ENCODE measurements at regions not wholly inside any gene's neighbourhood (a gene's known extent, or its start where the extent isn't known, plus 50 kb on each side); places are given as distances from the start of the nearest gene placed in this dataset.

DNA sequence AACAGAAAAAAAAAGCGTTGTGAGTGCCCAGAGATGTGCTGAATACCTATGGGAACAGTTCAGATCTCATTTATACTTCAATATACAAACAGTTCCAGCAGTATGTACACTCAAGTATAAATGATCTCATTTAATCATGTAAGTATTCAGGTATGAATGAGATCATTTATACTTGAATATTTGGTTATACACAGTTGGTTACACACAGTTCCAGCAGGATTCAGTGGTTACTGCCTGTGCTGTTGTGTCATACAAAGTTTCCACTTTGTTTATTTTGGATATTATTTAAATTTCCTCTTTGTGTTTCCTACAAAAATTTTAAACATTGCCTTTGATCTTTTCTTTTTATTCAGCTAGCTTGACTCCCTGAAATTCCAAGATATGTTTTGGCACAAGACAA, 293.5 kb upstream of the SLC39A10 start:
- Histone ChIP-seq H3K27ac (ENCODE audit: low read depth, low read length) (no peak overlapping the region), H3K27me3 (ENCODE audit: control insufficient read depth, insufficient read depth, low read length) (no peaks in the 10 kb centered on the region), H3K36me3 (ENCODE audit: control insufficient read depth, insufficient read depth, low read length) (no peaks in the 10 kb centered on the region), H3K4me3 (ENCODE audit: low read length) (no peak overlapping the region), H3K9ac (ENCODE audit: low read length) (no peak overlapping the region), H3K4me1 (ENCODE audit: control insufficient read depth, insufficient read depth, low read length) (no peaks in the 10 kb centered on the region)

GRCh38 chr2:195360242-195360641, 296.8 kb upstream of the SLC39A10 start:
- no peak overlapping the region for H3K27ac ChIP-seq (ENCODE audit: low read depth, low read length)
- no peaks in the 10 kb centered on the region for H3K36me3 ChIP-seq (ENCODE audit: control insufficient read depth, insufficient read depth, low read length)
- H3K9ac ChIP-seq (ENCODE audit: low read length): no peak overlapping the region
- H3K4me3 ChIP-seq (ENCODE audit: low read length): no peak overlapping the region
- H3K4me1 ChIP-seq (ENCODE audit: control insufficient read depth, insufficient read depth, low read length): no peaks in the 10 kb centered on the region
- H3K27me3 ChIP-seq (ENCODE audit: control insufficient read depth, insufficient read depth, low read length): no peaks in the 10 kb centered on the region

- Histone ChIP-seq H3K27me3 (ENCODE audit: control insufficient read depth, insufficient read depth, low read length) (no peaks in the 10 kb centered on the region), H3K27ac (ENCODE audit: low read depth, low read length) (no peak overlapping the region), H3K4me3 (ENCODE audit: low read length) (no peak overlapping the region), H3K9ac (ENCODE audit: low read length) (no peak overlapping the region), H3K36me3 (ENCODE audit: control insufficient read depth, insufficient read depth, low read length) (no peaks in the 10 kb centered on the region), H3K4me1 (ENCODE audit: control insufficient read depth, insufficient read depth, low read length) (no peaks in the 10 kb centered on the region)
Observed at GRCh38 chr2:195359043-195359735, 297.8 kb upstream of the SLC39A10 start.

- Histone ChIP-seq H3K4me1 (ENCODE audit: control insufficient read depth, insufficient read depth, low read length) (no peaks in the 10 kb centered on the region), H3K9ac (ENCODE audit: low read length) (no peak overlapping the region), H3K27me3 (ENCODE audit: control insufficient read depth, insufficient read depth, low read length) (no peaks in the 10 kb centered on the region), H3K36me3 (ENCODE audit: control insufficient read depth, insufficient read depth, low read length) (no peaks in the 10 kb centered on the region), H3K4me3 (ENCODE audit: low read length) (no peak overlapping the region), H3K27ac (ENCODE audit: low read depth, low read length) (no peak overlapping the region)
Observed at GRCh38 chr2:195356920-195357440, 300.0 kb upstream of the SLC39A10 start.

DNA sequence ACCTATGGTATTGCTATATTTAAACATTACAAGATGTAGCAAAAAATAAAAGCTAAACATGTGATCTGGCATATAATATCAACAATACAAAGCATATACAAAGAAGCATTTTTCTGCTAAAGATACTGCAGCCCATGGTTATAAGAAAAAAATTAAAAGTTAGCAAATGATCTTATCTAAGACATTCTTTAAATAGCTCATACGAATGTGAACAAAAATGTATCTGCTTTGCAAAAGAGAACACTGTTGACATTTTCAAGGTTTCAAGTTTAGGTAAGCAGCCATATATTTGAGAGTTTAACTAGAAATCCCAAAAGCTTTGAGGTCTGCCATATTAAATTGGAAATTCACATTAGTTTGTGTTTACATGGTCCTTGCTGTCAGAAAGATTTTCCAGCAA, 301.0 kb upstream of the SLC39A10 start:
- no peak overlapping the region for H3K4me3 ChIP-seq (ENCODE audit: low read length)
- no peak overlapping the region for H3K27ac ChIP-seq (ENCODE audit: low read depth, low read length)
- no peaks in the 10 kb centered on the region for H3K36me3 ChIP-seq (ENCODE audit: control insufficient read depth, insufficient read depth, low read length)
- H3K9ac ChIP-seq (ENCODE audit: low read length): no peak overlapping the region
- no peaks in the 10 kb centered on the region for H3K27me3 ChIP-seq (ENCODE audit: control insufficient read depth, insufficient read depth, low read length)
- no peaks in the 10 kb centered on the region for H3K4me1 ChIP-seq (ENCODE audit: control insufficient read depth, insufficient read depth, low read length)

- Histone ChIP-seq H3K27ac (ENCODE audit: low read depth, low read length) (no peak overlapping the region), H3K4me3 (ENCODE audit: low read length) (no peak overlapping the region), H3K36me3 (ENCODE audit: control insufficient read depth, insufficient read depth, low read length) (no peaks in the 10 kb centered on the region), H3K4me1 (ENCODE audit: control insufficient read depth, insufficient read depth, low read length) (no peaks in the 10 kb centered on the region), H3K27me3 (ENCODE audit: control insufficient read depth, insufficient read depth, low read length) (no peaks in the 10 kb centered on the region), H3K9ac (ENCODE audit: low read length) (no peak overlapping the region)
Observed at GRCh38 chr2:195352581-195352980, 304.4 kb upstream of the SLC39A10 start.

GRCh38 chr2:195343942-195344530, 313.0 kb upstream of the SLC39A10 start:
- Histone ChIP-seq H3K9ac (ENCODE audit: low read length) (no peak overlapping the region), H3K27me3 (ENCODE audit: control insufficient read depth, insufficient read depth, low read length) (no peaks in the 10 kb centered on the region), H3K27ac (ENCODE audit: low read depth, low read length) (no peak overlapping the region), H3K4me3 (ENCODE audit: low read length) (no peak overlapping the region), H3K36me3 (ENCODE audit: control insufficient read depth, insufficient read depth, low read length) (no peaks in the 10 kb centered on the region), H3K4me1 (ENCODE audit: control insufficient read depth, insufficient read depth, low read length) (no peaks in the 10 kb centered on the region)

DNA sequence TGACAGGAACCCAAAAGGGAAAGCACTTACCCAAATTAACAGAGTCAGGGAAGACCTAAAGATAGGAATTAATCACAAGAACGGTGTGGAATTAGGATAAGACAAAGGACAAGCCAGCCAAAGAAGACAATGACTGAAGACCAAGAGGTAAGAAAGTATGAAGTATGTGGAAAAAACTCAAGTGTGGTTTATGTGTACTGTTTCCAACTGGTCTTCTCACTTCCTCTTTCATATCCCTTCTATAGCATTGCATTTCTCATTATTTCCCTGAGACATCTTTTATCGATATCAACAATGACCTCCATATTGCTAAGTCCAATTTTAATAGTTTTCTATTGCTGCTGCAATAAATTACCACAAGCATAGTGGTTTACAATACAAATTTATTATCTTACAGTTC, 313.5 kb upstream of the SLC39A10 start:
- Histone ChIP-seq H3K36me3 (ENCODE audit: control insufficient read depth, insufficient read depth, low read length) (no peaks in the 10 kb centered on the region), H3K4me3 (ENCODE audit: low read length) (no peak overlapping the region), H3K9ac (ENCODE audit: low read length) (no peak overlapping the region), H3K27ac (ENCODE audit: low read depth, low read length) (no peak overlapping the region), H3K4me1 (ENCODE audit: control insufficient read depth, insufficient read depth, low read length) (no peaks in the 10 kb centered on the region), H3K27me3 (ENCODE audit: control insufficient read depth, insufficient read depth, low read length) (no peaks in the 10 kb centered on the region)

DNA sequence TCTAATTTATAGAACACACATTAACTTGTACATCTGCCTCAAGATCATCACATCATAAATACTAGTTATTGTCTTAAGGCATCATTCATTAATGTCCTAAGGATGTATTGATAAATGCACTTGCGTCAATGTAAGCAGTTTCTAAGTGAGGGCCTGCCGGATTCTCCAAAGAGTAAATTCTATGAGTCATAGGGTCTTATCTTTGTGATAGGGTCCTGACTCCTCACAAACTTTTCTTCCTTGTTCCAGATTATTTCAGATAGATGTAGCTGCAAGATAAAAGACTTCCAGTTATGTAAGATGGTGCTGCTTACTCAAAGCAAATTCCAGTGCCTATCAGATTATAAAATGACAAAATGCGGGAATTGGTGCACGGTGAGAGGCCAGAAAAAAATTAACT, 315.0 kb upstream of the SLC39A10 start:
- Histone ChIP-seq H3K9ac (ENCODE audit: low read length) (no peak overlapping the region), H3K27ac (ENCODE audit: low read depth, low read length) (no peak overlapping the region), H3K4me3 (ENCODE audit: low read length) (no peak overlapping the region), H3K36me3 (ENCODE audit: control insufficient read depth, insufficient read depth, low read length) (no peaks in the 10 kb centered on the region), H3K27me3 (ENCODE audit: control insufficient read depth, insufficient read depth, low read length) (no peaks in the 10 kb centered on the region), H3K4me1 (ENCODE audit: control insufficient read depth, insufficient read depth, low read length) (no peaks in the 10 kb centered on the region)

GRCh38 chr2:195338856-195339255, 318.2 kb upstream of the SLC39A10 start:
- Histone ChIP-seq H3K4me1 (ENCODE audit: control insufficient read depth, insufficient read depth, low read length) (no peaks in the 10 kb centered on the region), H3K36me3 (ENCODE audit: control insufficient read depth, insufficient read depth, low read length) (no peaks in the 10 kb centered on the region), H3K27ac (ENCODE audit: low read depth, low read length) (no peak overlapping the region), H3K27me3 (ENCODE audit: control insufficient read depth, insufficient read depth, low read length) (no peaks in the 10 kb centered on the region), H3K9ac (ENCODE audit: low read length) (no peak overlapping the region), H3K4me3 (ENCODE audit: low read length) (no peak overlapping the region)

- Histone ChIP-seq H3K4me1 (ENCODE audit: control insufficient read depth, insufficient read depth, low read length) (no peaks in the 10 kb centered on the region), H3K36me3 (ENCODE audit: control insufficient read depth, insufficient read depth, low read length) (no peaks in the 10 kb centered on the region), H3K27me3 (ENCODE audit: control insufficient read depth, insufficient read depth, low read length) (no peaks in the 10 kb centered on the region)
Observed at GRCh38 chr2:195337597-195337996, 319.4 kb upstream of the SLC39A10 start.

DNA sequence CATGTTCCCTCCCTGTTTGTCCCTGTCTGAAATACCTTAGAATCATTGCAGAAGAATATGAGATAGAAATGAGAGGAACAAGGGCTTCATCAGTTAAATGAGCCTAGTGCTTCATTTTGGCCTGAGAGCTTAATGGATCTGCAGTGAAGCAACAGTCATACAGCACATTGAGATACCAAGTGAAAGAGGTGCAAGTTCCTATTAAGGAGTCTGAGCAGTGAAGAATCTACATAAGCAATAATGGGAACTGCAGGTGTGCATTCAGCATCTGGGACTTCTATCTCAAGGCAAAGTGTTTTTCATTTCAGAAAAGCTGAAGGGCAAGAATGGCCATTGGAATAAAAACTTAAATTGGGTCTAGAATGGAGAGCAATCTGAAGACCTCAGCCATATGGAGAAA, 323.2 kb upstream of the SLC39A10 start:
- no peaks in the 10 kb centered on the region for H3K4me1 ChIP-seq (ENCODE audit: control insufficient read depth, insufficient read depth, low read length)
- no peak overlapping the region for H3K9ac ChIP-seq (ENCODE audit: low read length)
- no peaks in the 10 kb centered on the region for H3K36me3 ChIP-seq (ENCODE audit: control insufficient read depth, insufficient read depth, low read length)
- no peaks in the 10 kb centered on the region for H3K27me3 ChIP-seq (ENCODE audit: control insufficient read depth, insufficient read depth, low read length)
- H3K4me3 ChIP-seq (ENCODE audit: low read length): no peak overlapping the region
- H3K27ac ChIP-seq (ENCODE audit: low read depth, low read length): no peak overlapping the region

More at GRCh38 chr2:195337597-195337996, 319.4 kb upstream of the SLC39A10 start:
- Histone ChIP-seq H3K27ac (ENCODE audit: low read depth, low read length) (no peak overlapping the region), H3K4me3 (ENCODE audit: low read length) (no peak overlapping the region), H3K9ac (ENCODE audit: low read length) (no peak overlapping the region)

- Histone ChIP-seq H3K4me3 (ENCODE audit: low read length) (no peak overlapping the region), H3K9ac (ENCODE audit: low read length) (no peak overlapping the region), H3K27me3 (ENCODE audit: control insufficient read depth, insufficient read depth, low read length) (no peaks in the 10 kb centered on the region), H3K27ac (ENCODE audit: low read depth, low read length) (no peak overlapping the region), H3K4me1 (ENCODE audit: control insufficient read depth, insufficient read depth, low read length) (no peaks in the 10 kb centered on the region), H3K36me3 (ENCODE audit: control insufficient read depth, insufficient read depth, low read length) (no peaks in the 10 kb centered on the region)
Observed at GRCh38 chr2:195331966-195332365, 325.1 kb upstream of the SLC39A10 start.
